Aorta (tissue), 5 donors: ENCODE measurements at regions not wholly inside any gene's neighbourhood (a gene's known extent, or its start where the extent isn't known, plus 50 kb on each side); places are given as distances from the start of the nearest gene placed in this dataset.
"Not testable (repeated sequence)": the region's sequence is repeated elsewhere in the genome, so short reads cannot be mapped to it uniquely, and the experiment has no call there.

Experiments used
- ATAC-seq: fragments of 200-7000 bp; cut with Tn5 transposase; one replicate; pipeline ENCODE4 v1.9.1; 2022; ENCODE audit warnings: moderate library complexity; ENCODE audit not compliant: low FRiP score
- DNase-seq, 2 donors: peaks; one replicate each; pipeline ENCODE4 v3.0.0-alpha.2; 2020
- H3K27ac ChIP-seq, 2 donors: one replicate each; pipeline ENCODE4 v1.5.1; 2013; ENCODE audit warnings: low read length in 2 of 2, mild to moderate bottlenecking in 2 of 2, moderate library complexity in 2 of 2, control low read depth in 1 of 2, inconsistent platforms in 1 of 2, low read depth in 1 of 2
- H3K27me3 ChIP-seq, 2 donors: one replicate each; pipeline ENCODE4 v1.6.1; 2013; ENCODE audit warnings: control low read depth in 1 of 2, low read length in 1 of 2, mild to moderate bottlenecking in 1 of 2, moderate library complexity in 1 of 2; ENCODE audit not compliant: insufficient read depth in 2 of 2, control insufficient read depth in 1 of 2
- H3K36me3 ChIP-seq, 2 donors: one replicate each; pipeline ENCODE4 v1.6.1; 2013; ENCODE audit warnings: control low read depth in 1 of 2, low read length in 1 of 2, mild to moderate bottlenecking in 1 of 2; ENCODE audit not compliant: insufficient read depth in 2 of 2, control insufficient read depth in 1 of 2
- H3K4me1 ChIP-seq, 2 donors: one replicate each; pipeline ENCODE4 v1.6.1; 2013; ENCODE audit warnings: low read length in 2 of 2, control low read depth in 1 of 2, mild to moderate bottlenecking in 1 of 2, moderate library complexity in 1 of 2; ENCODE audit not compliant: insufficient read depth in 2 of 2, control insufficient read depth in 1 of 2
- H3K4me3 ChIP-seq, 2 donors: one replicate each; pipeline ENCODE4 v1.5.1; 2013; ENCODE audit warnings: low read length in 2 of 2, control low read depth in 1 of 2, mild to moderate bottlenecking in 1 of 2
- H3K9me3 ChIP-seq: one replicate; pipeline ENCODE4 v1.6.1; 2013; ENCODE audit warnings: mild to moderate bottlenecking, low read length; ENCODE audit not compliant: control insufficient read depth
- WGBS, 2 donors: extraction: QIAGEN DNeasy Blood & Tissue Kit; methylation state at CpG; one replicate each; pipeline ENCODE4 v1.1.7; 2013; 5-methylcytosine and 5-hydroxymethylcytosine counted together
- intact Hi-C, 2 donors: fragments of 100-400 bp; cut with DNase I; formaldehyde crosslinking; loops; one replicate each; pipeline versions ENCODE4 v1.14.2 to v1.15.0; 2022
- donor health status: healthy with polysubstance abuse.
- donor health status: Bipolar disorder and iron deficiency.
- donor health status: DM: no; HTN: no; CAD: no.
- donor health status: DM: no; HTN: no; CAD: no.
- donor health status: DM: yes; HTN: yes; CAD: no.

DNA sequence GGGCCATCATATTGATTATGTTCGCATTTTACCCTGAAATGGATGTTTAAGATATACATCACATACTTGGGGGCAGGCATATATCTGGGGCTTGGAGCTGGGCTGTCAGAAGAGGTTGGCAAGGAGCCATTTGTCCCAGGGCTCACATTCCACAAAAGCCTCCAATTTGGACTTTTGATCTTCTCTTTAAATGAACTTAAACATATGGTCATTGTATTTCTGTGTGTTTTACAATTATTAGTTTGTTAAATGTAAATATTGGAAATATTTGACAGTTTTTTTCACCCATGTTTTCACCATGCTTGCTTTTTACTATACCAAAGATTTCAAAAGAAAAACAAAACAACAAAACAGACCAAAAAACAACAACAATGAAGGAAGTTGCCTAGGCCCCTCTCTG is 165.8 kb upstream of the MEIS1 start:
- 96 to 98% methylated on average over 1 of the region's 1 CpG for WGBS, 2 donors
- intact Hi-C loops: no loop called here
- DNase-seq (no peak), ATAC-seq (no peak)
- H3K9me3 ChIP-seq: no peaks in the 10 kb centered on the region
- H3K4me1 ChIP-seq: no peaks in the 10 kb centered on the region
- no peaks in the 10 kb centered on the region for H3K27me3 ChIP-seq
- H3K4me3 ChIP-seq: no peak overlapping the region
- H3K27ac ChIP-seq: no peak overlapping the region
- no peaks in the 10 kb centered on the region for H3K36me3 ChIP-seq

DNA sequence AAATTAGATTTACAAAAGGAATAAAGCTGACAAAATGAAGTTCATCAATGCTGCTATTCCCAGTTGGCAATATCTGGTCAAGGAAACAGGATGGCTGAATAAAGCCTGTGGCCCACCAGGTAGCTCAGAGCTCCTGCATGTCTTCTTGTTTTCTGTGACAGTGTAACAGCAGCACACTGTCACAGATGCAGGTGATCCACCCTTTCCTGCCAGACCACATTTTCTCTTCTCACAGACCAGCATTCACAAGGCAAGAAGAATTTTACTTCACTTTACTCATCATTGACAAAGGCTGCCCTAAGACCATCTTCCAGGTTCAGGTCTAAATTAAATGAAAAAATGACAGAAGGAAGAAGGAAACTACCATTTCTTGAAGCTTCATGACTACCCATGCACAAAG is 166.2 kb upstream of the MEIS1 start:
- H3K27me3 ChIP-seq: no peaks in the 10 kb centered on the region
- H3K27ac ChIP-seq: no peak overlapping the region
- H3K9me3 ChIP-seq: no peaks in the 10 kb centered on the region
- no peaks in the 10 kb centered on the region for H3K4me1 ChIP-seq
- H3K4me3 ChIP-seq: no peak overlapping the region
- no peaks in the 10 kb centered on the region for H3K36me3 ChIP-seq
- ATAC-seq (no peak), DNase-seq (no peak)
- intact Hi-C loops: no loop called here

DNA sequence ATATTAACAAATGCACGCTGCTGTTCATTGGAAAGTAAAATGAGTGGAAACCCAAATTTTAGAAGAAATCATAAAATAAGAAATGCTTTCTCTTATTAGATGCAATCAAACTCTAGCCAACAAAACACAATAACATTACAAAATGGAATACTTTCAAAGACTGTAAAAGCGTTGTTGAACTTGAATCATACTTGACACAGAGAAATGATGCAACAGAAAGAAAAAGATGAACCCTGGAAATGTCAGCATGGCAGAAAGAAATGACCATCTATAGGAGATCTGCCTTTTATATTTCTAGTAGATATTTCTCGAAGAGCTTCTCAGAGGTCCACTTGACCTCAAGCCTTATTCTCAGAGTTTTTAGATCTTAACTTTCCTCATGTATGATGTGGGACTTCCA is 170.6 kb upstream of the MEIS1 start:
- no peaks in the 10 kb centered on the region for H3K36me3 ChIP-seq
- no peaks in the 10 kb centered on the region for H3K4me1 ChIP-seq
- no peak for DNase-seq
- no peak for ATAC-seq
- intact Hi-C loops: no loop called here
- no peak overlapping the region for H3K4me3 ChIP-seq
- H3K27ac ChIP-seq: no peak overlapping the region
- WGBS, 2 donors: 97 to 98% methylated on average over 3 of the region's 3 CpGs
- H3K9me3 ChIP-seq: no peaks in the 10 kb centered on the region
- no peaks in the 10 kb centered on the region for H3K27me3 ChIP-seq

DNA sequence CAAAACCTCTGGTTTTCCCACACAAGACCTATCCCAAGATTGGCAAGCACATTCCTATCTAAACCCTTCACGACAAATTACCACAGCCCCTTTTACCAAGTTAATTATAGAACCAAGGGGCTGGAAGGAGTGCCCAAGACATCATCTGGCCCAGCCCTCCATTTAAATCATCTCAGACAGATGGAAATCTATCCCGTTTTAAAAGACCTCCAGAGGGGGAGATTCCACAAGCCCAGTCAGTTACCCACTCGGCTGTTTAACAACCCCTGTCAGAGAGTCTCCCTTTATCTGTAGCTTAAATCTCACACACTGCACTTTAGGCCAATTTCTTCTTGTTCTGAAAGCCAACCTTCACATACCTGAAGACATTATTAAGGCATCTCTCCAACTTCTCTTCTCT is 179.1 kb upstream of the MEIS1 start:
- no peak for DNase-seq
- H3K27ac ChIP-seq: no peak overlapping the region
- no peaks in the 10 kb centered on the region for H3K9me3 ChIP-seq
- intact Hi-C loops: no loop called here
- H3K4me1 ChIP-seq: no peaks in the 10 kb centered on the region
- no peaks in the 10 kb centered on the region for H3K27me3 ChIP-seq
- no peak overlapping the region for H3K4me3 ChIP-seq
- WGBS, 2 donors: 88 to 92% methylated on average over 3 of the region's 3 CpGs
- no peaks in the 10 kb centered on the region for H3K36me3 ChIP-seq
- no peak for ATAC-seq

DNA sequence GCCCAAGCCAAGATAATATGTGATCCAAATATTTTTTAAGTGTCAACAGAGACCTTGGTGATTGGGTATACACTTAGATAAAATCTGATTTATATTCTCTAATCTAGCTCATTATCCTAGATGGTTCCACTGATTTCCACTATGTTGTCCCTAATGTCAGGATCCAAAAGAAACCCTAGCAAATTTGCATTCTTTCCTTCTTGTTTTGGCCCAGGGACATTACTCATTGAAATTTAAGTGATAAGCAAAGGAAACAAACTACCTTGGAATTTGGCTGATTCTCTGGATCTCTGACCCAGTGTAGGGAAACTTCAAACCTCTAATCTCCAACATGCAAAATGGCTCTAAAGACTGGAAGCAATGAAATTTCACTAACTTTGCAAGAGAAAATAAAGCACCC is 179.8 kb upstream of the MEIS1 start:
- no peak for DNase-seq
- ATAC-seq: no peak
- Histone ChIP-seq H3K27me3 (no peaks in the 10 kb centered on the region), H3K4me1 (no peaks in the 10 kb centered on the region), H3K9me3 (no peaks in the 10 kb centered on the region), H3K27ac (no peak overlapping the region), H3K36me3 (no peaks in the 10 kb centered on the region), H3K4me3 (no peak overlapping the region)
- intact Hi-C loops: no loop called here

DNA sequence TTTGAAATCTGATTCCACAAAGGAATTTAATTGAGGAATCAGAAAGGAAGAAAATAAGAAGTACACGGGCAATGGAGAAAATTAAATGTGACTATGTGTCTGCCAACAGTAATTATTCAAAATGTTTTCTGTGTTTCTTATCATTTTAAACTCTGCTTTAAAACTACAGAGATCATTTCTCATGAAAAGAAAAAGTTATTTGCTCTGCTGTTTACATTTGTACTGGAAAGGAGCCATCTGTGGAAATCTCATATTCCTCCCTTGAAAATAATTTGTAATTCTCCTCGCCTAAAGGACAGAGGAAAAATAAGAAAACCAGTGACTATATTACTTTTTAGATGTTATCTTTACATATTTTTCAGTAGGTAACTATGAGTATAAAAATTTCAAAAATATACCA is 181.9 kb upstream of the MEIS1 start:
- DNase-seq: no peak
- 33 to 43% methylated on average over 2 of the region's 2 CpGs for WGBS, 2 donors
- H3K4me3 ChIP-seq: no peak overlapping the region

DNA sequence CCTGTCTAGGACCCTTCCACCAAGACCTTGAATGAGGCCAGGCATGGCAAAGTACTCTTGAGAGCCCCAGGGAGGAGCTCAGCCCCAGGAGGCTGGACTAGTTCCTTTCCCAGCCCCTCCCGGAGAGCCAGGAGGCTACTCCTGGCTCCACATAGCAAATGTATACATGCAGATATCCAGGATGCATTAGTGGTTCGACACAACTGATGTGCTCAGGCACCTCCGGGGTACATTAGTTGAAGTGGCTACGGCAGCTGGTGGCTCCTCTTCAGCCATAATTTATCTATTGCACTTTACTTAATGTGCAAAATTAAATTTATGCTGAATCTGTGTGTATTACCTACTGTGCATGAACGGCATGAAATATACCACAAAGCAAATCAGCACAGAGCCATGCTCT is 182.8 kb upstream of the MEIS1 start:
- H3K27ac ChIP-seq: no peak overlapping the region
- H3K27me3 ChIP-seq: no peaks in the 10 kb centered on the region
- ATAC-seq (no peak), DNase-seq (no peak)
- intact Hi-C loops: no loop called here
- H3K4me1 ChIP-seq: no peaks in the 10 kb centered on the region
- WGBS, 2 donors: 91 to 93% methylated on average over 5 of the region's 5 CpGs
- H3K9me3 ChIP-seq: no peaks in the 10 kb centered on the region
- no peaks in the 10 kb centered on the region for H3K36me3 ChIP-seq
- H3K4me3 ChIP-seq: no peak overlapping the region

More for the DNA sequence above, 181.9 kb upstream of the MEIS1 start:
- no peaks in the 10 kb centered on the region for H3K36me3 ChIP-seq
- intact Hi-C loops: no loop called here
- H3K27me3 ChIP-seq: no peaks in the 10 kb centered on the region
- ATAC-seq: no peak
- H3K27ac ChIP-seq: no peak overlapping the region
- H3K4me1 ChIP-seq: no peaks in the 10 kb centered on the region
- H3K9me3 ChIP-seq: no peaks in the 10 kb centered on the region

DNA sequence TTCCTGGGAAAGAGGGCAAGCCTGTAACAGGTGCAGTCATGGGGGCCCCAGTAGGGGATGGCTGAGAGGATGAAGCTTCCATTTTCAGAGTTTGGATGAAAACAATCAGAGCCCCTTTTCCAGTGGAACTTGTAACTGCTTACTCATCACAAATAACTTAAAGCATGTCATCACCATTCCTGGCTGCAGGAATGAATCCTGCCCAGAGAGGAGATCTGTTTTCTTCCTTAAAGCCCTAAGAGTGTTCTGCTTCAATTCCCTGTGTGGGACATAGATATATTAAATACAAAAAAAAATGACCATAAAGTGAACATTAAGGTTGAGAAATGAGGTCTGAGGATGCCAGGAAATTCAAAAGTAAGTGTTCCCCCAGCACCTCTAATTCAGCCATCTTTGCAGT is 183.4 kb upstream of the MEIS1 start:
- no peak for ATAC-seq
- no peaks in the 10 kb centered on the region for H3K36me3 ChIP-seq
- H3K4me1 ChIP-seq: no peaks in the 10 kb centered on the region
- H3K4me3 ChIP-seq: no peak overlapping the region
- no peak for DNase-seq
- H3K27me3 ChIP-seq: no peaks in the 10 kb centered on the region
- no peak overlapping the region for H3K27ac ChIP-seq
- H3K9me3 ChIP-seq: no peaks in the 10 kb centered on the region
- intact Hi-C loops: no loop called here

DNA sequence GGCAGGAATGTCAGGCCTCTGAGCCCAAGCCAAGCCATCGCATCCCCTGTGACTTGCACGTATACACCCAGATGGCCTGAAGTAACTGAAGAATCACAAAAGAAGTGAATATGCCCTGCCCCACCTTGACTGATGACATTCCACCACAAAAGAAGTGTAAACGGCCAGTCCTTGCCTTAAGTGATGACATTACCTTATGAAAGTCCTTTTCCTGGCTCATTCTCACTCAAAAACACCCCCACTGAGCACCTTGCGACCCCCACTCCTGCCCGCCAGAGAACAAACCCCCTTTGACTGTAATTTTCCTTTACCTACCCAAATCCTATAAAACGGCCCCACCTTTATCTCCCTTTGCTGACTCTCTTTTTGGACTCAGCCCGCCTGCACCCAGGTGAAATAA is 185.8 kb upstream of the MEIS1 start:
- intact Hi-C loops, ATAC-seq: not testable (repeated sequence)
- WGBS, 2 donors: 88 to 90% methylated on average over 5 of the region's 7 CpGs

DNA sequence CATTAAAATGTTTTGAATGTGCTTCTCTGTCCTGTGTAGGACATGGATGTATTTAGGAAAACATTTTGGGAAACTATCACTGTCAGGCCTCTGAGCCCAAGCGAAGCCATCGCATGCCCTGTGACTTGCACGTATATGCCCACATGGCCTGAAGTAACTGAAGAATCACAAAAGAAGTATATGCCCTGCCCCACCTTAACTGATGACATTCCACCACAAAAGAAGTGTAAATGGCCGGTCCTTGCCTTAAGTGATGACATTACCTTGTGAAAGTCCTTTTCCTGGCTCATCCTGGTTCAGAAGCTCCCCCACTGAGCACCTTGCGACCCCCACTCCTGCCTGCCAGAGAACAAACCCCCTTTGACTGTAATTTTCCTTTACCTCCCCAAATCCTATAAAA is 191.1 kb upstream of the MEIS1 start:
- DNase-seq, H3K36me3 ChIP-seq, intact Hi-C loops, H3K4me3 ChIP-seq, ATAC-seq, H3K27ac ChIP-seq, H3K9me3 ChIP-seq, H3K4me1 ChIP-seq, H3K27me3 ChIP-seq: not testable (repeated sequence)
- WGBS, 2 donors: 93 to 98% methylated on average over 5 of the region's 5 CpGs

More for the DNA sequence above, 185.8 kb upstream of the MEIS1 start:
- H3K4me3 ChIP-seq, H3K36me3 ChIP-seq, DNase-seq, H3K27ac ChIP-seq, H3K4me1 ChIP-seq, H3K9me3 ChIP-seq, H3K27me3 ChIP-seq: not testable (repeated sequence)
